Ishikawa (cell line): ENCODE measurements at regions not wholly inside any gene's neighbourhood (a gene's known extent, or its start where the extent isn't known, plus 50 kb on each side); places are given as distances from the start of the nearest gene placed in this dataset.

Source experiments
- EGR1 ChIP-seq: IDR thresholded peaks from 2 replicates; pipeline ENCODE4 v1.6.1; 2012
- EP300 ChIP-seq: IDR thresholded peaks from 2 replicates; pipeline ENCODE4 v1.6.1; 2012; ENCODE audit warnings: borderline replicate concordance
- NFIC ChIP-seq: IDR thresholded peaks from 2 replicates; pipeline ENCODE4 v1.6.1; 2012
- RAD21 ChIP-seq: IDR thresholded peaks from 2 replicates; pipeline ENCODE4 v1.6.1; 2012; ENCODE audit warnings: low read depth
- TAF1 ChIP-seq: IDR thresholded peaks from 2 replicates; pipeline ENCODE4 v1.6.1; 2012; ENCODE audit warnings: low read depth, mild to moderate bottlenecking
- TCF12 ChIP-seq: IDR thresholded peaks from 2 replicates; pipeline ENCODE4 v1.6.1; 2012; ENCODE audit warnings: low read depth
- TEAD4 ChIP-seq: IDR thresholded peaks from 2 replicates; pipeline ENCODE4 v1.6.1; 2012
- TF ChIP-seq, protein P1 (sequence below): IDR thresholded peaks from 2 replicates; pipeline ENCODE4 v1.6.1; 2012
- TF ChIP-seq, protein P2 (sequence below): IDR thresholded peaks from 2 replicates; pipeline ENCODE4 v1.6.1; 2012
- TF ChIP-seq, protein P3 (sequence below): IDR thresholded peaks from 2 replicates; pipeline ENCODE4 v1.6.1; 2012; ENCODE audit warnings: low read depth, mild to moderate bottlenecking

DNA sequence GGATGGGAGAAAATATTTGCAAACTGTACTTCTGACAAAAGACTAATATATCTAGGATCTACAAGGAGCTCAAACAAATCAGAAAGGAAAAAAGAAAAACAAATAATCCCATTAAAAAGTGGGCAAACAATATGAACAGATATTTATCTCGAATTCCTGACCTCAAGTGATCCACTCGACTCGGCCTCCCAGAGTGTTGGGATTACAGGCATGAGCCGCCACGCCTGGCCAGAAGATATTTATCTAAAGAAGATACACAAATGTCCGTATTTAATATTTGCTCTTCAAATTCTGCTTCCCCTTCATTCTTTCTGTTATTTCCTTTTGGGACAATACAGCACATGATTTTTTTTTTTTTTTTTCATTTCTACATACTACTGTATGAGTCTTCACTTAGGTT lies 151.7 kb upstream of the GRM7 start:
- TF ChIP-seq RAD21 (no peak), TAF1 (no peak), EGR1 (no peak), EP300 (no peak), TCF12 (no peak), NFIC (no peak), TEAD4 (no peak)
- TF ChIP-seq, protein P1, sequence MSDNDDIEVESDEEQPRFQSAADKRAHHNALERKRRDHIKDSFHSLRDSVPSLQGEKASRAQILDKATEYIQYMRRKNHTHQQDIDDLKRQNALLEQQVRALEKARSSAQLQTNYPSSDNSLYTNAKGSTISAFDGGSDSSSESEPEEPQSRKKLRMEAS, result no peak
- TF ChIP-seq, protein P2, sequence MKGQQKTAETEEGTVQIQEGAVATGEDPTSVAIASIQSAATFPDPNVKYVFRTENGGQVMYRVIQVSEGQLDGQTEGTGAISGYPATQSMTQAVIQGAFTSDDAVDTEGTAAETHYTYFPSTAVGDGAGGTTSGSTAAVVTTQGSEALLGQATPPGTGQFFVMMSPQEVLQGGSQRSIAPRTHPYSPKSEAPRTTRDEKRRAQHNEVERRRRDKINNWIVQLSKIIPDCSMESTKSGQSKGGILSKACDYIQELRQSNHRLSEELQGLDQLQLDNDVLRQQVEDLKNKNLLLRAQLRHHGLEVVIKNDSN, result no peak
- TF ChIP-seq, protein P3, sequence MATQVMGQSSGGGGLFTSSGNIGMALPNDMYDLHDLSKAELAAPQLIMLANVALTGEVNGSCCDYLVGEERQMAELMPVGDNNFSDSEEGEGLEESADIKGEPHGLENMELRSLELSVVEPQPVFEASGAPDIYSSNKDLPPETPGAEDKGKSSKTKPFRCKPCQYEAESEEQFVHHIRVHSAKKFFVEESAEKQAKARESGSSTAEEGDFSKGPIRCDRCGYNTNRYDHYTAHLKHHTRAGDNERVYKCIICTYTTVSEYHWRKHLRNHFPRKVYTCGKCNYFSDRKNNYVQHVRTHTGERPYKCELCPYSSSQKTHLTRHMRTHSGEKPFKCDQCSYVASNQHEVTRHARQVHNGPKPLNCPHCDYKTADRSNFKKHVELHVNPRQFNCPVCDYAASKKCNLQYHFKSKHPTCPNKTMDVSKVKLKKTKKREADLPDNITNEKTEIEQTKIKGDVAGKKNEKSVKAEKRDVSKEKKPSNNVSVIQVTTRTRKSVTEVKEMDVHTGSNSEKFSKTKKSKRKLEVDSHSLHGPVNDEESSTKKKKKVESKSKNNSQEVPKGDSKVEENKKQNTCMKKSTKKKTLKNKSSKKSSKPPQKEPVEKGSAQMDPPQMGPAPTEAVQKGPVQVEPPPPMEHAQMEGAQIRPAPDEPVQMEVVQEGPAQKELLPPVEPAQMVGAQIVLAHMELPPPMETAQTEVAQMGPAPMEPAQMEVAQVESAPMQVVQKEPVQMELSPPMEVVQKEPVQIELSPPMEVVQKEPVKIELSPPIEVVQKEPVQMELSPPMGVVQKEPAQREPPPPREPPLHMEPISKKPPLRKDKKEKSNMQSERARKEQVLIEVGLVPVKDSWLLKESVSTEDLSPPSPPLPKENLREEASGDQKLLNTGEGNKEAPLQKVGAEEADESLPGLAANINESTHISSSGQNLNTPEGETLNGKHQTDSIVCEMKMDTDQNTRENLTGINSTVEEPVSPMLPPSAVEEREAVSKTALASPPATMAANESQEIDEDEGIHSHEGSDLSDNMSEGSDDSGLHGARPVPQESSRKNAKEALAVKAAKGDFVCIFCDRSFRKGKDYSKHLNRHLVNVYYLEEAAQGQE, result no peak
